Mesothelial cell of epicardium (in vitro differentiated cells): ENCODE measurements at regions not wholly inside any gene's neighbourhood (a gene's known extent, or its start where the extent isn't known, plus 50 kb on each side); places are given as distances from the start of the nearest gene placed in this dataset.

ENCODE experiments used
- DNase-seq, 2 experiments: peaks; one replicate each; pipeline ENCODE4 v3.0.0; 2021; ENCODE audit warnings: low spot score in 2 of 2; ENCODE audit not compliant: unreplicated experiment in 2 of 2
- H3K27ac Mint-ChIP-seq: 2 replicates; pipeline ENCODE4 v1.8.0; 2021; ENCODE audit warnings: mixed read lengths
- H3K27me3 Mint-ChIP-seq: 2 replicates; pipeline ENCODE4 v1.8.0; 2021; ENCODE audit warnings: low read depth, mixed read lengths
- H3K36me3 Mint-ChIP-seq: 2 replicates; pipeline ENCODE4 v1.8.0; 2021; ENCODE audit warnings: mixed read lengths
- H3K4me1 Mint-ChIP-seq: 2 replicates; pipeline ENCODE4 v1.8.0; 2021; ENCODE audit warnings: mixed read lengths
- H3K4me3 Mint-ChIP-seq: 2 replicates; pipeline ENCODE4 v1.8.0; 2021; ENCODE audit warnings: mild to moderate bottlenecking, moderate library complexity, mixed read lengths
- H3K9me3 Mint-ChIP-seq: 2 replicates; pipeline ENCODE4 v1.8.0; 2021; ENCODE audit warnings: mixed read lengths
- TF ChIP-seq, protein P1 (sequence below): fragments of 200-600 bp; sonication (generic); IDR thresholded peaks from one replicate; pipeline ENCODE4 v1.5.0; 2021; ENCODE audit warnings: antibody characterized with exemption; ENCODE audit not compliant: unreplicated experiment

GRCh38 chr2:173793709-173794565 is 171.2 kb downstream of the SP3 start:
- Mint-ChIP-seq H3K27ac (no peak overlapping the region), H3K4me1 (peaks cover 56% of the 10 kb centered on the region), H3K36me3 (no peaks in the 10 kb centered on the region), H3K4me3 (no peak overlapping the region), H3K9me3 (no peaks in the 10 kb centered on the region), H3K27me3 (peaks cover 4% of the 10 kb centered on the region)
- TF ChIP-seq, protein P1, sequence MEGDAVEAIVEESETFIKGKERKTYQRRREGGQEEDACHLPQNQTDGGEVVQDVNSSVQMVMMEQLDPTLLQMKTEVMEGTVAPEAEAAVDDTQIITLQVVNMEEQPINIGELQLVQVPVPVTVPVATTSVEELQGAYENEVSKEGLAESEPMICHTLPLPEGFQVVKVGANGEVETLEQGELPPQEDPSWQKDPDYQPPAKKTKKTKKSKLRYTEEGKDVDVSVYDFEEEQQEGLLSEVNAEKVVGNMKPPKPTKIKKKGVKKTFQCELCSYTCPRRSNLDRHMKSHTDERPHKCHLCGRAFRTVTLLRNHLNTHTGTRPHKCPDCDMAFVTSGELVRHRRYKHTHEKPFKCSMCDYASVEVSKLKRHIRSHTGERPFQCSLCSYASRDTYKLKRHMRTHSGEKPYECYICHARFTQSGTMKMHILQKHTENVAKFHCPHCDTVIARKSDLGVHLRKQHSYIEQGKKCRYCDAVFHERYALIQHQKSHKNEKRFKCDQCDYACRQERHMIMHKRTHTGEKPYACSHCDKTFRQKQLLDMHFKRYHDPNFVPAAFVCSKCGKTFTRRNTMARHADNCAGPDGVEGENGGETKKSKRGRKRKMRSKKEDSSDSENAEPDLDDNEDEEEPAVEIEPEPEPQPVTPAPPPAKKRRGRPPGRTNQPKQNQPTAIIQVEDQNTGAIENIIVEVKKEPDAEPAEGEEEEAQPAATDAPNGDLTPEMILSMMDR, result no peak
- DNase-seq, result no peak

- DNase-seq, result no peak
- H3K36me3 Mint-ChIP-seq, result no peaks in the 10 kb centered on the region
- TF ChIP-seq, protein P1, result no peak
- H3K4me1 Mint-ChIP-seq, result peaks cover 44% of the 10 kb centered on the region
- peaks cover 4% of the 10 kb centered on the region for H3K27me3 Mint-ChIP-seq
- H3K9me3 Mint-ChIP-seq, result no peaks in the 10 kb centered on the region
- H3K4me3 Mint-ChIP-seq, result no peak overlapping the region
- no peak overlapping the region for H3K27ac Mint-ChIP-seq
These were observed 167.4 kb downstream of the SP3 start for GRCh38 chr2:173797586-173798263.

DNA sequence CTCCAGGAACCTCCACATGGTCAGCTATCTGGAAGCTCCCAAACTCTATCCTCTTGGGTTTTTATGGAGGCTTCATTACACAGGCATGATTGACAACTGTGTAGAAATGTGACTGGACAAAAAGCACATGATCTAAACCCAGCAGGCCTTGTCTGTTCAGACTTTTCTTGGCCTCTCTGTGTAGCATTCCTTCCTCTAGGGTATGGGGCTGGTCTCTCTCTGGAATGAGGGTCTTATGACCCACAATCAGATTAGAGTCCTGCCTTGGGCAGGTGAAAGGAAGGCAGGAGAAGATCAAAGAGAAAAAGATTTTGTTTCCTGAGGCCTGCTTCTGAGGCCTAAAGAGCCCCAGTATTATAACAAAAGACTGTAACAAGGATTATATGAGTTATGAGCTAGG is 162.7 kb downstream of the SP3 start:
- Mint-ChIP-seq H3K4me1 (peaks cover 16% of the 10 kb centered on the region), H3K27ac (peak overlapping the region; percentile 34), H3K36me3 (no peaks in the 10 kb centered on the region), H3K9me3 (no peaks in the 10 kb centered on the region), H3K27me3 (peaks cover 4% of the 10 kb centered on the region), H3K4me3 (no peak overlapping the region)
- no peak for DNase-seq
- TF ChIP-seq, protein P1, result no peak

DNA sequence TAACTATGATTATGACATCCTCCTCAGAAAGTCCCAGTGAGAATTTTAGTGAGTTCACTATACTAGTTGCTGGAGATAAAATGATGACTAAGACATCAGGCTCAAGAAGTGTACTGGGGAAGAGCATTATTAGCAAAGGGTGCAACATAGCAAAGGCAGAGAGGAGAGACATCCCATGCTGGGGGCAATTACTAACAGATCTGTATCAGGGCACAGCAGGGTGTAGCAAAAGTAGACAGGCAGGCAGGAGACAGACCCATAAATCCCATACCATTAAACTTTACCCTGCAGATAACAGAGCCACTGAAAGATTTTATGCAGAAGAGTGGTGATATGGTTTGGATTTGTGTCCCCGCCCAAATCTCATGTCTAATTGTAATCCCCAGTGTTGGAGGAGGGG is 161.7 kb downstream of the SP3 start:
- no peak for DNase-seq
- no peak overlapping the region for H3K27ac Mint-ChIP-seq
- H3K9me3 Mint-ChIP-seq, result peaks cover 5% of the 10 kb centered on the region
- peaks cover 4% of the 10 kb centered on the region for H3K36me3 Mint-ChIP-seq
- peaks cover 16% of the 10 kb centered on the region for H3K4me1 Mint-ChIP-seq
- TF ChIP-seq, protein P1, result no peak
- H3K4me3 Mint-ChIP-seq, result no peak overlapping the region
- H3K27me3 Mint-ChIP-seq, result no peaks in the 10 kb centered on the region

DNA sequence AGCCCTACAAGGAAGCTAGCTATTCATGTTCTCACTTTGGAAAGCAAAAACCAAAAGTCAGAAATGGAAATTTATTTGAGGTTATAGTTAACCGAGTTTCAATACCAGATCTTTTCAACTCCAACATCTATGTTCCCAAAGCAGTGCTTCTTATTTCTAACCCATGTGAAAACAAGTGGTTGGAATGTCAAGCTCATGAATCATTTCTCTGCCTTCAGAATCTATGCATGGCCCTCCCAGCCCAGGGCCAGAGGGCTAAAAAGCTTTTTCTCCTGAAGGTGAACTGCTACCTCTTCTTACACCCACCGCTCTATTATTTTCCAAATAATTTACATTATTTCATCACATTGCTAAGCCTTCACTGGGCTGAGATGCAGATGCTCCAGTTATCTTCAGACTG is 158.4 kb downstream of the SP3 start:
- Mint-ChIP-seq H3K4me3 (no peak overlapping the region), H3K4me1 (peaks cover 16% of the 10 kb centered on the region), H3K27me3 (no peaks in the 10 kb centered on the region), H3K27ac (no peak overlapping the region), H3K36me3 (peaks cover 4% of the 10 kb centered on the region), H3K9me3 (peaks cover 6% of the 10 kb centered on the region)
- no peak for DNase-seq
- TF ChIP-seq, protein P1, result no peak
